ENCODE measurements at regions not wholly inside any gene's neighbourhood (a gene's known extent, or its start where the extent isn't known, plus 50 kb on each side); places are given as distances from the start of the nearest gene placed in this dataset.
"Not testable (repeated sequence)": the region's sequence is repeated elsewhere in the genome, so short reads cannot be mapped to it uniquely, and the experiment has no call there.

- DNase-seq: no peak
These were observed 177.1 kb downstream of the EVX1 start for GRCh38 chr7:27419581-27420177.

GRCh38 chr7:27420702-27421101, 178.1 kb downstream of the EVX1 start:
- no peak for DNase-seq

GRCh38 chr7:27423290-27423689, 180.7 kb downstream of the EVX1 start:
- no peak for DNase-seq

- DNase-seq: no peak
These were observed 181.2 kb downstream of the EVX1 start for GRCh38 chr7:27423821-27424220.

- DNase-seq: no peak
These were observed 181.6 kb downstream of the EVX1 start for GRCh38 chr7:27424231-27424630.

GRCh38 chr7:27424749-27425148, 182.1 kb downstream of the EVX1 start:
- DNase-seq: no peak

GRCh38 chr7:27427416-27427815, 184.8 kb downstream of the EVX1 start:
- no peak for DNase-seq

GRCh38 chr7:27430105-27430504, 187.5 kb downstream of the EVX1 start:
- no peak for DNase-seq

GRCh38 chr7:27431465-27431864, 188.9 kb downstream of the EVX1 start:
- DNase-seq: no peak

GRCh38 chr7:27433581-27433980, 191.0 kb downstream of the EVX1 start:
- no peak for DNase-seq

GRCh38 chr7:27434756-27435400, 192.3 kb downstream of the EVX1 start:
- DNase-seq: no peak

- DNase-seq: no peak
These were observed 192.9 kb downstream of the EVX1 start for GRCh38 chr7:27435461-27435860.

GRCh38 chr7:27438881-27439589, 196.4 kb downstream of the EVX1 start:
- no peak for DNase-seq

- no peak for DNase-seq
These were observed 199.9 kb downstream of the EVX1 start for GRCh38 chr7:27442455-27442854.

- not testable (repeated sequence) for DNase-seq
These were observed 206.4 kb downstream of the EVX1 start for GRCh38 chr7:27449046-27449445.

- no peak for DNase-seq
These were observed 208.8 kb downstream of the HIBADH start for GRCh38 chr7:27453702-27454405.

GRCh38 chr7:27457120-27457519, 205.6 kb downstream of the HIBADH start:
- DNase-seq: not testable (repeated sequence)

GRCh38 chr7:27457603-27458565, 204.8 kb downstream of the HIBADH start:
- DNase-seq: not testable (repeated sequence)

- DNase-seq: no peak
These were observed 203.5 kb downstream of the HIBADH start for GRCh38 chr7:27459021-27459730.

GRCh38 chr7:27459731-27460053, 203.0 kb downstream of the HIBADH start:
- DNase-seq: no peak

- DNase-seq: no peak
These were observed 200.0 kb downstream of the HIBADH start for GRCh38 chr7:27462575-27463270.
